GM23338 (cell line): ENCODE measurements at regions not wholly inside any gene's neighbourhood (a gene's known extent, or its start where the extent isn't known, plus 50 kb on each side); places are given as distances from the start of the nearest gene placed in this dataset.

Experiments
- ATAC-seq: fragments of 200-7000 bp; cut with Tn5 transposase; 3 replicates; pipeline ENCODE4 v1.9.1; 2020
- DNase-seq: peaks from one replicate; pipeline ENCODE4 v3.0.0-alpha.2; 2015; ENCODE audit warnings: low spot score
- H2AFZ ChIP-seq: fragments of 200-600 bp; sonication (generic); 2 replicates; pipeline ENCODE4 v1.8.0; 2016; ENCODE audit warnings: antibody characterized with exemption, mild to moderate bottlenecking, moderate library complexity
- H3F3A ChIP-seq: fragments of 200-600 bp; sonication (generic); replicated peaks from 2 replicates; pipeline ENCODE4 v1.8.0; 2017; ENCODE audit warnings: antibody characterized with exemption, mixed run types, low read depth
- H3K27ac ChIP-seq: fragments of 200-600 bp; sonication (generic); 2 replicates; pipeline ENCODE4 v1.6.1; 2016; ENCODE audit warnings: low read depth
- H3K27me3 ChIP-seq: fragments of 200-600 bp; sonication (generic); 2 replicates; pipeline ENCODE4 v1.8.0; 2016; ENCODE audit warnings: mild to moderate bottlenecking, mixed run types, moderate library complexity; ENCODE audit not compliant: insufficient read depth
- H3K36me3 ChIP-seq: fragments of 200-600 bp; sonication (generic); 2 replicates; pipeline ENCODE4 v1.8.0; 2016; ENCODE audit warnings: mild to moderate bottlenecking; ENCODE audit not compliant: insufficient read depth
- H3K4me1 ChIP-seq: fragments of 200-600 bp; sonication (generic); 2 replicates; pipeline ENCODE4 v1.8.0; 2016; ENCODE audit warnings: mild to moderate bottlenecking, moderate library complexity; ENCODE audit not compliant: insufficient read depth
- H3K4me2 ChIP-seq: fragments of 200-600 bp; sonication (generic); 2 replicates; pipeline ENCODE4 v1.7.1; 2017; ENCODE audit warnings: mixed run types
- H3K4me3 ChIP-seq: fragments of 200-600 bp; sonication (generic); 2 replicates; pipeline ENCODE4 v1.6.1; 2016; ENCODE audit warnings: mixed run types
- H3K79me2 ChIP-seq: fragments of 200-600 bp; sonication (generic); replicated peaks from 2 replicates; pipeline ENCODE4 v1.8.0; 2017; ENCODE audit warnings: mild to moderate bottlenecking; ENCODE audit not compliant: insufficient read depth
- H3K9me2 ChIP-seq: fragments of 200-600 bp; sonication (generic); 2 replicates; pipeline ENCODE4 v1.8.0; 2017; ENCODE audit not compliant: insufficient read depth
- H4K20me1 ChIP-seq: fragments of 200-600 bp; sonication (generic); replicated peaks from 2 replicates; pipeline ENCODE4 v1.8.0; 2017; ENCODE audit warnings: mild to moderate bottlenecking; ENCODE audit not compliant: insufficient read depth
- H3K27ac Mint-ChIP-seq: 2 replicates; pipeline ENCODE4 v1.8.0; 2020; ENCODE audit warnings: inconsistent platforms, mild to moderate bottlenecking, moderate library complexity, mixed read lengths
- H3K27me3 Mint-ChIP-seq: 3 replicates; pipeline ENCODE4 v1.8.0; 2022; ENCODE audit warnings: low read depth, mild to moderate bottlenecking, moderate library complexity, mixed read lengths, inconsistent platforms; ENCODE audit not compliant: insufficient read depth, poor library complexity
- H3K36me3 Mint-ChIP-seq: 3 replicates; pipeline ENCODE4 v1.8.0; 2021; ENCODE audit warnings: low read depth, mild to moderate bottlenecking, inconsistent platforms, moderate library complexity, mixed read lengths
- H3K4me1 Mint-ChIP-seq: 3 replicates; pipeline ENCODE4 v1.8.0; 2020; ENCODE audit warnings: mild to moderate bottlenecking, inconsistent platforms, mixed read lengths
- H3K4me3 Mint-ChIP-seq: 3 replicates; pipeline ENCODE4 v1.8.0; 2021; ENCODE audit warnings: moderate library complexity, mild to moderate bottlenecking, inconsistent platforms, mixed read lengths
- H3K9me3 Mint-ChIP-seq: 3 replicates; pipeline ENCODE4 v1.8.0; 2020; ENCODE audit warnings: moderate library complexity, mild to moderate bottlenecking, inconsistent platforms, mixed read lengths
- CREB1 ChIP-seq: fragments of 250-450 bp; sonication (Bioruptor Pico); IDR thresholded peaks from 2 replicates; pipeline ENCODE4 v1.5.0; 2020; ENCODE audit warnings: low read depth, mild to moderate bottlenecking, moderate library complexity
- CTCF ChIP-seq, 2 experiments: fragments of 200-600 bp in 1 of 2; sonication (generic) in 1 of 2; conservative IDR thresholded peaks; 2 replicates each; pipeline versions ENCODE4 v1.5.1 to v1.6.1; 2016 to 2017; ENCODE audit warnings: antibody characterized with exemption in 2 of 2, low read depth in 2 of 2, mild to moderate bottlenecking in 2 of 2, moderate library complexity in 1 of 2
- ETS1 ChIP-seq: IDR thresholded peaks from 2 replicates; pipeline ENCODE4 v1.6.1; 2016; ENCODE audit warnings: antibody characterized with exemption
- EZH2 ChIP-seq: fragments of 200-600 bp; sonication (generic); IDR thresholded peaks from one replicate; pipeline ENCODE4 v1.8.0; 2017; ENCODE audit warnings: antibody characterized with exemption, mild to moderate bottlenecking, low read depth; ENCODE audit not compliant: unreplicated experiment
- EZH2phosphoT487 ChIP-seq: fragments of 200-600 bp; sonication (generic); IDR thresholded peaks from one replicate; pipeline ENCODE4 v1.8.1; 2018; ENCODE audit warnings: antibody characterized with exemption; ENCODE audit not compliant: unreplicated experiment
- JUNB ChIP-seq: IDR thresholded peaks from one replicate; pipeline ENCODE4 v1.6.1; 2016; ENCODE audit warnings: antibody characterized with exemption; ENCODE audit not compliant: unreplicated experiment
- NANOG ChIP-seq: IDR thresholded peaks from 2 replicates; pipeline ENCODE4 v1.6.1; 2016; ENCODE audit warnings: antibody characterized with exemption, borderline replicate concordance
- POLR2AphosphoS5 ChIP-seq: IDR thresholded peaks from 2 replicates; pipeline ENCODE4 v1.6.1; 2016; ENCODE audit warnings: antibody characterized with exemption, low read depth
- STAT1 ChIP-seq: IDR thresholded peaks from one replicate; pipeline ENCODE4 v1.6.1; 2016; ENCODE audit warnings: antibody characterized with exemption; ENCODE audit not compliant: unreplicated experiment
- ZNF114 ChIP-seq: fragments of 250-450 bp; sonication (Bioruptor Pico); IDR thresholded peaks from 2 replicates; pipeline ENCODE4 v1.5.0; 2020; ENCODE audit warnings: mild to moderate bottlenecking, moderate library complexity
- ZNF331 ChIP-seq: fragments of 250-450 bp; sonication (Bioruptor Pico); IDR thresholded peaks from 2 replicates; pipeline ENCODE4 v1.5.0; 2020; ENCODE audit warnings: low read depth, mild to moderate bottlenecking, moderate library complexity
- ZNF462 ChIP-seq: fragments of 250-450 bp; sonication (Bioruptor Pico); IDR thresholded peaks from 2 replicates; pipeline ENCODE4 v1.5.0; 2020; ENCODE audit warnings: mild to moderate bottlenecking, moderate library complexity

- Histone ChIP-seq H3K27me3 (no peaks in the 10 kb centered on the region), H3K4me3 (no peak overlapping the region), H3K4me1 (no peaks in the 10 kb centered on the region), H3K36me3 (no peaks in the 10 kb centered on the region), H3K4me2 (no peak overlapping the region), H3K27ac (no peak overlapping the region), H3K9me2 (no peaks in the 10 kb centered on the region), H3F3A (no peaks in the 10 kb centered on the region), H4K20me1 (no peaks in the 10 kb centered on the region), H2AFZ (no peak overlapping the region), H3K79me2 (no peaks in the 10 kb centered on the region)
- no peak overlapping the region for H3K4me3 Mint-ChIP-seq
- TF ChIP-seq CTCF (conservative IDR thresholded peaks at IDR 0.05; ENCODE audit: low read depth in 2 of 2) = no peak
- TF ChIP-seq EZH2 = no peak
- TF ChIP-seq CREB1 (CRISPR knock-in tag) = no peak
- TF ChIP-seq ETS1 = no peak
- TF ChIP-seq ZNF462 (CRISPR knock-in tag) = no peak
- TF ChIP-seq ZNF331 (CRISPR knock-in tag) = no peak
- no peak for TF ChIP-seq STAT1
- TF ChIP-seq ZNF114 (CRISPR knock-in tag) = no peak
- TF ChIP-seq JUNB = no peak
- TF ChIP-seq NANOG = no peak
- TF ChIP-seq POLR2AphosphoS5 = no peak
- TF ChIP-seq EZH2phosphoT487 = no peak
- ATAC-seq (no peak), DNase-seq (no peak)
- no peak overlapping the region for H3K27ac Mint-ChIP-seq
- peaks cover 10% of the 10 kb centered on the region; the same call in 2 of the 3 replicates for H3K4me1 Mint-ChIP-seq
- no peaks in the 10 kb centered on the region for H3K36me3 Mint-ChIP-seq
- peaks cover 3% of the 10 kb centered on the region for H3K27me3 Mint-ChIP-seq
- H3K9me3 Mint-ChIP-seq = no peaks in the 10 kb centered on the region
Observed at GRCh38 chr12:131599190-131600159, 111.4 kb upstream of the SFSWAP start.
